HFF-Myc (cell line): ENCODE measurements at regions not wholly inside any gene's neighbourhood (a gene's known extent, or its start where the extent isn't known, plus 50 kb on each side); places are given as distances from the start of the nearest gene placed in this dataset.

Experiments used
- DNase-seq: peaks from one replicate; pipeline ENCODE4 v3.0.0-alpha.2; 2011; ENCODE audit warnings: low read depth; ENCODE audit errors: extremely low read depth
- H3K4me3 ChIP-seq: replicated peaks from 2 replicates; pipeline ENCODE4 v1.5.1; 2011; ENCODE audit warnings: low read depth, mild to moderate bottlenecking, control low read depth, low read length
- TF ChIP-seq, protein P1 (sequence below): IDR thresholded peaks from 2 replicates; pipeline ENCODE4 v1.5.1; 2012; ENCODE audit warnings: mild to moderate bottlenecking, low read depth, low read length, control low read depth; ENCODE audit errors: missing control alignments

DNA sequence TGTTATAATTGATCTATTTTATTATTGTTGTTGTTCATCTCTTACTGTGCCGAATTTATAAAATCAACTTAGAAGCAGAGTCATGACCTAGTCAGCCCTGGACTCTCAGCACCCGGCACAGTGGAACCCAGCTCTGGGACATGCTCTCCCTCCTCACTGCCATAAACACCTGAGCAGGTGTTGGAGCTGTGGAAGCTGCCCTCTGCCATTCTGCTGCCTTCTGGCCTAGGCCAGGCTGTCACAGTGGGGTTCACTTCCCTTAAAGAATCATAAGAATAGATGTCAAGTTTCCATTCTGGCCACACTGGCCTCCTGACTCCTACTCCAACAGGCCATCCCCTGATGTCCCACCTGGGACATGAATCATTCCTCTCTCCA lies 192.2 kb downstream of the ZFP36L2 start:
- no peak overlapping the region for H3K4me3 ChIP-seq
- DNase-seq = no peak
- TF ChIP-seq, protein P1, sequence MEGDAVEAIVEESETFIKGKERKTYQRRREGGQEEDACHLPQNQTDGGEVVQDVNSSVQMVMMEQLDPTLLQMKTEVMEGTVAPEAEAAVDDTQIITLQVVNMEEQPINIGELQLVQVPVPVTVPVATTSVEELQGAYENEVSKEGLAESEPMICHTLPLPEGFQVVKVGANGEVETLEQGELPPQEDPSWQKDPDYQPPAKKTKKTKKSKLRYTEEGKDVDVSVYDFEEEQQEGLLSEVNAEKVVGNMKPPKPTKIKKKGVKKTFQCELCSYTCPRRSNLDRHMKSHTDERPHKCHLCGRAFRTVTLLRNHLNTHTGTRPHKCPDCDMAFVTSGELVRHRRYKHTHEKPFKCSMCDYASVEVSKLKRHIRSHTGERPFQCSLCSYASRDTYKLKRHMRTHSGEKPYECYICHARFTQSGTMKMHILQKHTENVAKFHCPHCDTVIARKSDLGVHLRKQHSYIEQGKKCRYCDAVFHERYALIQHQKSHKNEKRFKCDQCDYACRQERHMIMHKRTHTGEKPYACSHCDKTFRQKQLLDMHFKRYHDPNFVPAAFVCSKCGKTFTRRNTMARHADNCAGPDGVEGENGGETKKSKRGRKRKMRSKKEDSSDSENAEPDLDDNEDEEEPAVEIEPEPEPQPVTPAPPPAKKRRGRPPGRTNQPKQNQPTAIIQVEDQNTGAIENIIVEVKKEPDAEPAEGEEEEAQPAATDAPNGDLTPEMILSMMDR = no peak

DNA sequence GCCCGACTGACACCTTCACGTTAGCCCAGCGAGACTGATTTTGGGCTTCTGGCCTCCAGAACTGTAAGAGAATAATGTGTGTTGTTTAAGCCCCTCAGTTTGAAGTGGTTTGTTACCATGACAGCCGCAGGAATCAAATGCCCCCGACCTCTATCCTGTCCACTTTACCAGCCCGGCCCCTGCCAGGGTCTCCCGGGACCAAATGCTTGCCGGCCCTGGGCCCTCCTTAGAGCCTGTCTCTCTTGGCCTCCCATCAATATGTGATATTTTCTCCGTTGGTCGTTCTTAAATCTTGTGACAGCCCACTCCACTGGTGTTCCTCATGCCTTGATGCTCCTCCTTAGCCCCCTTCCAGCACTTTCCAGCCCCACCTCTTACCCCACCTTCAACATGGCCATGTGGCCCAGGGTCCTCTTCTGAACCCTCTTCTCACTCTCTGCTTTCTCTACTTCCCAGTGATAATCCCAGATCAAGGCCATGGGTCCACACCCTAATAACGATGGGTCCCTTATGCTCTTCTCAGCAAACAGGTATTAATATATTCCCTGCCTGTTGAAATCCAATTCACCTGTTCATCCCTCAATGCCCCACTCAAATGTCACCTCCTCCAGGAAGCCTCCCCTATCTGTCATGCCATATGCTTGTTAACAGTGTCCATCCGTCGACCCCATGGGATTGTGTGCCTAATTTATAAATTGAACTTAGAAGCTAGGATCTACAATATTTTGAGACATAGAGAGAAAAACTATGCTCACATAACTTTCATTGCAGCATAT lies 192.8 kb downstream of the ZFP36L2 start:
- TF ChIP-seq, protein P1 = no peak
- no peak for DNase-seq
- no peak overlapping the region for H3K4me3 ChIP-seq

DNA sequence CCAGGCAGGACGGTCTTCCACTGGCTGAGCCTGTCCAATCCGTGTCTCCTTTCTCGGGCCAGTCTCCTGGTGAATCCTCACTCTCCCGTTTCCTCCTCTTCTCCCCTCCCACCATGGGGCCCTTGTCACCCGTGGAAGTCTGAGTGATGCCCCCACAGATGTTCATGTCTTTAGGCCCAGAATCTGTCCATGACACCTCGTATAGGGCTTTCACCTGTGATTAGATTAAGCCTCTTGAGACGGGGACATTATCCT lies 193.5 kb downstream of the ZFP36L2 start:
- DNase-seq = no peak
- TF ChIP-seq, protein P1 = no peak
- no peak overlapping the region for H3K4me3 ChIP-seq

DNA sequence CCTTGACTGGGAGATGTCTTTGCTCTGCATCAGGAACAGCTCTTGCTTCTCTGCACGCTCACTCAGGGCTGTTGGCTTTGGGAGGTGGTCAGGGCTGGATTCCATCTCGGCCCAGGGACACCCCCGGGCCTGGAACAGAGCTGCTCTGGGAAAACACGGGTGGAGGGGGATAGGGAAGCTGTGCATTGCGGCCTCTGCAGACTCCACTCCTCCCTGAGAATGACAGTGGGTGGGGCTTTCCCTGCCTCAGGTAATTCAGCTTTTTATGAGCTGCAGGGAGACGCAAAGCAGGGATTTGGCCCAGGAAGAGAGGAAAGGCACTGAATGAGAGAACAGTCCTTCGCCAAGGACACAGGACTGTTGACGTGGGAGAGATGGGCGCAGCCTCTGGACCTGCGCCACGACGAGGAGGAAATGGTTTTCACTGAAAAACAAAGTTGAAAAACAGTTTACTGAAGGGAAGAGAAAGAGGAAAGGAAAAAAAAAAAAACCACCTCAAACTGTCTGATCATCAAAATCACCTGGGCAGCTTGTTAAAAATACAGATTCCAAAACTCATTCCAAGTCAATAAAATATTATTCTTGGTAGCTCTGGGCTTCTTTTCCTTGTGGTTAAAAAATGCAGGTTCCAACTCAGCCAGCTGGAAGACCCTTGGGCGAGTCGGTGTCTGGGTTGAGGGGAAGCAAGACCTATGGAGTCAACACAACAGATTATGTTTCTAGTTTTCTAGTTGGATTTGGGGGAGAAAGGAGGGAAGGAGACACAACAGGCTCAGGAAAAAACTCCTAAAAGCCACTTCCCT lies 194.0 kb downstream of the ZFP36L2 start:
- DNase-seq = no peak
- no peak overlapping the region for H3K4me3 ChIP-seq
- TF ChIP-seq, protein P1 = no peak

DNA sequence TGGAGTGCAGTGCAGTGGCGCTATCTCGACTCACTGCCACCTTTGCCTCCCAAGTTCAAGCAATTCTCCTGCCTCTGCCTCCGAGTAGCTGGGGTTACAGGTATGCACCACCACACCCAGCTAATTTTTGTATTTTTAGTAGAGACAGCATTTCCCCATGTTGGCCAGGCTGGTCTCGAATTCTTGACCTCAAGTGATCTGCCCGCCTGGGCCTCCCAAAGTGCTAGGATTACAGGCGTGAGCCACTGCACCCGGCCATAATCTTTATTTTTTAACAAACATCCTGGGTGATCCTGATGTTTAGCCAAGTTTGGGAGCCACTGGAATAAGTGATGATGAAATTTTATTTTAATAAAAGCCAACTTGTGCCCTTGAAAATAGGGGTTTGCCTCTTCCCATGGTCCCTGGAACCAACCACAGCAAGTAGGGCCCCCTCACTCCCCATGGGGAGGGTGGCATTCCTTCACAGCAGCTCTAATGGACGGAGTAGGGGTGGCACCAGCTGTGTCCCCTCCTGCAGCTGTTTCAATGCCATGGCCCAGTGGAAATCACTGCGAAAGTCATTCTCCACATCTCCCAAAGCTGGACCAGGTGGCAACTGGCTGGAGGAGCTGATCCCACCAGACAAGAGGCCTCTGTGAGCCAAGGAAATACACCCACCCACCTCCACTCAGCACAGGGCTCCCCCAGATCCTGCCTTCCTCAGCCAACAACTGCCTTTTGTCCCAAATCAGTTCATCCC lies 194.8 kb downstream of the ZFP36L2 start:
- no peak for DNase-seq
- TF ChIP-seq, protein P1 = no peak
- no peak overlapping the region for H3K4me3 ChIP-seq

DNA sequence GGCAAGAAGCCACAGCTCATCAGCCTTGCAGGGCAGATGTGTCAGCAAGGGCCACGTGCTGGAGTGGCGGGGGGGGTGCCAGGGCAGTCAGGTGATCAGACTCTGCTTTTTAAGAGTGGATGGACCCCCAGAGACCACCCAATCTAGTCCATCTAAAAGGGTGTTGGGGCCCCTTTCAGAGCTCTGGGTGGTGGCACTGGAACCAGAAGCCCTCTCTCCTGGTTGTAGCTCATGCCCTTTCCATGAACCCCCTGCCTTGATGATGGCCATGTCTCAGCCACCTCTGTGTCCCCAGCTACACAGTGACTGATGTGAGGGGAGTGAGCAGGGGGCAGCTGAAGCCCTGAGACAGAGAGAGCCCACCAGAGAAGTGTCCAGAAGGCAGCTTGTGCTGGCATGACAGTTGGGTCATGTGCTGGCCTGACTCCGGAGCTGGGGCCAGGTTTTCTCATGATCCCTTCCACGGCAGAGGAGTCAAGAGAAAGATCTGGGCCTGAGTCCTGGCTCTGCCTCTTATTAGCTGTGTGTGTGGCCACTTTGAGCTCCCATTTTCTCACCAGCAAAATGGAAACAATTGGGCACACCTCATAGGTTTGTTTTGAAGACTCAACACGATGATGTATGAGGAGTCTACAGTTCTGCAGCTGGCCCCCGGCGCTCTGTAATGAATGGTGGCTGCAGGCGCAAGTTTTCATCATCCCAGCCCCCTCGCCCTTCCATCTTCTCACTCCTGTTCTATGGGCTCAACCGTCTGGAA lies 195.7 kb downstream of the ZFP36L2 start:
- TF ChIP-seq, protein P1 = no peak
- H3K4me3 ChIP-seq = no peak overlapping the region
- DNase-seq = no peak
